H1 (cell line): ENCODE measurements at regions not wholly inside any gene's neighbourhood (a gene's known extent, or its start where the extent isn't known, plus 50 kb on each side); places are given as distances from the start of the nearest gene placed in this dataset.

ENCODE experiments used
- CTCF ChIA-PET: fragments of 300-600 bp; sonication (Branson Sonifier 250); formaldehyde crosslinking; loops from one replicate; lab custom pipeline; 2021; ENCODE audit not compliant: partially characterized antibody; lab: Charles Lee
- POLR2A ChIA-PET: fragments of 300-600 bp; sonication (Branson Sonifier 250); formaldehyde crosslinking; loops from one replicate; lab custom pipeline; 2021; ENCODE audit warnings: inconsistent platforms; ENCODE audit not compliant: partially characterized antibody; lab: Charles Lee
- DNase-seq, 2 experiments: peaks; one replicate each; pipeline versions ENCODE4 v3.0.0 to v3.0.0-alpha.2; 2010 to 2022; ENCODE audit warnings: low spot score in 2 of 2, low read depth in 1 of 2, mixed read lengths in 1 of 2
- FAIRE-seq: peaks from 2 replicates; lab custom pipeline; 2011; peaks lifted over from hg19 to GRCh38; lab: Jason Lieb, UNC
- H2AFZ ChIP-seq: 2 replicates; pipeline ENCODE4 v1.8.1; 2012; ENCODE audit warnings: low read length, inconsistent platforms
- H2AK5ac ChIP-seq: 2 replicates; pipeline ENCODE4 v1.6.1; 2013; ENCODE audit warnings: low read depth, low read length
- H2BK120ac ChIP-seq: replicated peaks from 2 replicates; pipeline ENCODE3; 2013; ENCODE audit warnings: low read depth, low read length, inconsistent platforms
- H2BK12ac ChIP-seq: 2 replicates; pipeline ENCODE4 v1.6.1; 2013; ENCODE audit warnings: low read depth, low read length
- H2BK15ac ChIP-seq: 2 replicates; pipeline ENCODE4 v1.6.1; 2013; ENCODE audit warnings: low read length
- H2BK20ac ChIP-seq: 2 replicates; pipeline ENCODE4 v1.6.1; 2013; ENCODE audit warnings: low read length
- H2BK5ac ChIP-seq: 2 replicates; pipeline ENCODE4 v1.6.1; 2013; ENCODE audit warnings: low read depth, low read length
- H3K14ac ChIP-seq: 2 replicates; pipeline ENCODE4 v1.6.1; 2013; ENCODE audit warnings: inconsistent platforms; ENCODE audit not compliant: insufficient read length
- H3K18ac ChIP-seq: 2 replicates; pipeline ENCODE4 v1.6.1; 2013; ENCODE audit warnings: low read length; ENCODE audit errors: extremely low read depth
- H3K23ac ChIP-seq: 2 replicates; pipeline ENCODE4 v1.6.1; 2013; ENCODE audit warnings: inconsistent platforms; ENCODE audit not compliant: insufficient read length
- H3K23me2 ChIP-seq: 2 replicates; pipeline ENCODE4 v1.6.1; 2013; ENCODE audit warnings: low read depth, low read length
- H3K27ac ChIP-seq: 2 replicates; pipeline ENCODE4 v1.6.1; 2011; ENCODE audit warnings: low read depth, low read length, inconsistent platforms
- H3K27me3 ChIP-seq, 4 experiments: replicated peaks in 1 of 4; 1 replicate in 1 of 4; 2 replicates in 3 of 4; pipeline versions ENCODE4 v1.6.1 to v1.8.1; 2011 to 2013; ENCODE audit warnings: low read length in 3 of 4, mild to moderate bottlenecking in 3 of 4, inconsistent platforms in 2 of 4, mixed read lengths in 2 of 4, moderate library complexity in 1 of 4; ENCODE audit not compliant: control insufficient read depth in 3 of 4, insufficient read depth in 3 of 4; ENCODE audit errors: extremely low read depth in 1 of 4
- H3K36me3 ChIP-seq, 4 experiments: 2 replicates each; pipeline versions ENCODE4 v1.6.1 to v1.8.1; 2011 to 2013; ENCODE audit warnings: mild to moderate bottlenecking in 4 of 4, low read length in 3 of 4, moderate library complexity in 2 of 4, control low read depth in 1 of 4, inconsistent platforms in 1 of 4; ENCODE audit not compliant: insufficient read depth in 4 of 4, control insufficient read depth in 2 of 4
- H3K4ac ChIP-seq: replicated peaks from 2 replicates; pipeline ENCODE3; 2013; ENCODE audit warnings: low read length, low read depth, mixed read lengths, inconsistent platforms; ENCODE audit not compliant: insufficient read length
- H3K4me1 ChIP-seq, 4 experiments: replicated peaks in 1 of 4; 1 replicate in 1 of 4; 2 replicates in 3 of 4; pipeline versions ENCODE4 v1.6.1 to v1.8.1; 2011 to 2013; ENCODE audit warnings: low read length in 3 of 4, inconsistent platforms in 2 of 4, mixed read lengths in 1 of 4; ENCODE audit not compliant: insufficient read depth in 4 of 4, control insufficient read depth in 3 of 4
- H3K4me2 ChIP-seq, 2 experiments: 2 replicates each; pipeline versions ENCODE4 v1.6.1 to v1.8.1; 2011 to 2013; ENCODE audit warnings: low read depth in 2 of 2, low read length in 2 of 2, control low read depth in 1 of 2, inconsistent platforms in 1 of 2, mild to moderate bottlenecking in 1 of 2; ENCODE audit not compliant: insufficient read depth in 1 of 2
- H3K4me3 ChIP-seq, 4 experiments: fragments of 200-600, 300-600 bp in 1 of 4; sonication (generic), shearing (Covaris generic), sonication (Bioruptor Twin) in 1 of 4; 2 replicates each; pipeline versions ENCODE4 v1.5.1 to v1.8.1; 2011 to 2016; ENCODE audit warnings: low read length in 4 of 4, low read depth in 3 of 4, control low read depth in 2 of 4, inconsistent platforms in 2 of 4, mild to moderate bottlenecking in 2 of 4, mixed read lengths in 1 of 4, moderate library complexity in 1 of 4; ENCODE audit not compliant: insufficient read depth in 2 of 4; ENCODE audit errors: extremely low read depth in 1 of 4
- H3K56ac ChIP-seq: replicated peaks from 2 replicates; pipeline ENCODE3; 2013; ENCODE audit warnings: low read depth, mild to moderate bottlenecking, mixed read lengths, low read length, inconsistent platforms; ENCODE audit not compliant: insufficient read length
- H3K79me1 ChIP-seq: 2 replicates; pipeline ENCODE4 v1.6.1; 2013; ENCODE audit warnings: low read depth, low read length, control low read depth
- H3K79me2 ChIP-seq, 2 experiments: 2 replicates each; pipeline versions ENCODE4 v1.6.1 to v1.8.1; 2012 to 2013; ENCODE audit warnings: low read length in 2 of 2, mild to moderate bottlenecking in 2 of 2, inconsistent platforms in 1 of 2; ENCODE audit not compliant: insufficient read depth in 2 of 2, control insufficient read depth in 1 of 2
- H3K9ac ChIP-seq, 4 experiments: replicated peaks in 1 of 4; 1 replicate in 1 of 4; 2 replicates in 3 of 4; pipeline versions ENCODE4 v1.6.1 to v1.8.1; 2011 to 2013; ENCODE audit warnings: low read depth in 3 of 4, low read length in 3 of 4, control low read depth in 2 of 4, mild to moderate bottlenecking in 2 of 4, moderate library complexity in 2 of 4, inconsistent platforms in 1 of 4; ENCODE audit errors: extremely low read depth in 1 of 4
- H3K9me3 ChIP-seq, 2 experiments: 2 replicates each; pipeline versions ENCODE4 v1.6.1 to v1.8.1; 2012 to 2013; ENCODE audit warnings: mild to moderate bottlenecking in 2 of 2, moderate library complexity in 2 of 2, control low read depth in 1 of 2, inconsistent platforms in 1 of 2, low read depth in 1 of 2, low read length in 1 of 2, mixed read lengths in 1 of 2; ENCODE audit not compliant: insufficient read depth in 2 of 2
- H4K20me1 ChIP-seq, 2 experiments: replicated peaks in 1 of 2; 2 replicates each; pipeline versions ENCODE3 to v1.8.1; 2011 to 2013; ENCODE audit warnings: inconsistent platforms in 2 of 2, low read length in 2 of 2, mild to moderate bottlenecking in 1 of 2; ENCODE audit not compliant: insufficient read depth in 2 of 2, control insufficient read depth in 1 of 2
- H4K5ac ChIP-seq: 2 replicates; pipeline ENCODE4 v1.6.1; 2013; ENCODE audit warnings: low read length, low read depth, mixed read lengths, inconsistent platforms; ENCODE audit not compliant: insufficient read length
- H4K8ac ChIP-seq: 2 replicates; pipeline ENCODE4 v1.8.0; 2013; ENCODE audit warnings: mild to moderate bottlenecking, moderate library complexity, low read length, inconsistent platforms; ENCODE audit not compliant: insufficient read depth; ENCODE audit errors: extremely low read depth
- H4K91ac ChIP-seq: replicated peaks from 2 replicates; pipeline ENCODE3; 2013; ENCODE audit warnings: low read length, mixed read lengths, inconsistent platforms; ENCODE audit not compliant: insufficient read length
- BACH1 ChIP-seq: IDR thresholded peaks from 2 replicates; pipeline ENCODE4 v1.6.1; 2012; ENCODE audit warnings: low read length, improper control_type of control experiment
- CHD2 ChIP-seq: IDR thresholded peaks from 2 replicates; pipeline ENCODE4 v1.6.1; 2012; ENCODE audit warnings: low read length, improper control_type of control experiment
- EP300 ChIP-seq, 2 experiments: IDR thresholded peaks; 1 replicate in 1 of 2; 2 replicates in 1 of 2; pipeline ENCODE4 v1.6.1; 2011 to 2012; ENCODE audit warnings: low read depth in 2 of 2, low read length in 2 of 2, mild to moderate bottlenecking in 2 of 2, borderline replicate concordance in 1 of 2, inconsistent platforms in 1 of 2, moderate library complexity in 1 of 2
- HDAC6 ChIP-seq: IDR thresholded peaks from one replicate; pipeline ENCODE4 v1.7.1; 2012; ENCODE audit warnings: low read depth, mild to moderate bottlenecking, inconsistent platforms, low read length, moderate library complexity
- USF2 ChIP-seq: IDR thresholded peaks from 2 replicates; pipeline ENCODE4 v1.6.1; 2011; ENCODE audit warnings: low read length, improper control_type of control experiment
- ZNF274 ChIP-seq: IDR thresholded peaks from 2 replicates; pipeline ENCODE4 v1.7.0; 2012; ENCODE audit warnings: low read length, borderline replicate concordance; ENCODE audit errors: extremely low read depth
- whole genome bisulfite sequencing, 2 experiments: shearing (Covaris generic) in 1 of 2; methylation state at CpG; one replicate each; pipeline versions ENCODE4 v1.1.6 to v1.1.7; 2013 to 2015; ENCODE audit warnings: low lambda C conversion rate in 2 of 2, mixed read lengths in 2 of 2, inconsistent platforms in 1 of 2, low coverage in 1 of 2, missing lambda C conversion rate in 1 of 2; ENCODE audit not compliant: insufficient replicate concordance in 2 of 2, insufficient coverage in 1 of 2, insufficient read length in 1 of 2; ENCODE audit errors: extremely low coverage in 1 of 2, missing lambda C conversion rate in 1 of 2; 5-methylcytosine and 5-hydroxymethylcytosine counted together

- H2BK15ac ChIP-seq, result no peak overlapping the region
- H3K79me2 ChIP-seq, result no peaks in the 10 kb centered on the region
- H3K79me1 ChIP-seq, result no peaks in the 10 kb centered on the region
- H3K4ac ChIP-seq, result no peak overlapping the region
- H3K27me3 ChIP-seq, result no peaks in the 10 kb centered on the region
- H2BK20ac ChIP-seq, result no peak overlapping the region
- H3K9ac ChIP-seq, result no peak overlapping the region
- no peak overlapping the region for H2BK5ac ChIP-seq
- 91% methylated on average over 3 of the region's 3 CpGs; no CpG with 5 or more reads in 1 of the 2 experiments for WGBS, 2 experiments
- H3K23ac ChIP-seq, result no peak overlapping the region
- no peak overlapping the region for H2AK5ac ChIP-seq
- H3K36me3 ChIP-seq, result no peaks in the 10 kb centered on the region
- no peak overlapping the region for H3K4me3 ChIP-seq
- no peak overlapping the region for H3K27ac ChIP-seq
- no peak overlapping the region for H4K8ac ChIP-seq
- no peak overlapping the region for H3K56ac ChIP-seq
- no peak overlapping the region for H3K14ac ChIP-seq
- H4K5ac ChIP-seq, result no peak overlapping the region
- CTCF ChIA-PET, result interaction anchor here (0.5 to 1.7 kb wide), 5 partner anchors 10 to 1907 kb away, joined by 3 to 6 read pairs (median 4); no protein-coding TSS in a partner anchor
- H3K4me2 ChIP-seq, result no peak overlapping the region
- no peaks in the 10 kb centered on the region for H3K23me2 ChIP-seq
- no peak overlapping the region for H2AFZ ChIP-seq
- POLR2A ChIA-PET, result no interaction called here
- DNase-seq, result no peak
- no peak for FAIRE-seq
- H2BK12ac ChIP-seq, result no peak overlapping the region
- H3K9me3 ChIP-seq, result no peaks in the 10 kb centered on the region
- no peaks in the 10 kb centered on the region for H4K20me1 ChIP-seq
- no peak for TF ChIP-seq ZNF274
- TF ChIP-seq CHD2, result no peak
- no peak for TF ChIP-seq EP300 (IDR thresholded peaks at IDR 0.05; ENCODE audit: borderline replicate concordance in 1 of 2, low read depth in 2 of 2, low read length in 2 of 2)
- no peak for TF ChIP-seq HDAC6
- TF ChIP-seq USF2, result no peak
- TF ChIP-seq BACH1, result no peak
- peaks cover 0 to 7% (median 6%) of the 10 kb centered on the region in 4 experiments; a peak in 3 of 7 replicates for H3K4me1 ChIP-seq
- H2BK120ac ChIP-seq, result no peak overlapping the region
- H3K18ac ChIP-seq, result no peak overlapping the region
- no peak overlapping the region for H4K91ac ChIP-seq
These were observed 88.1 kb upstream of the SLC8A1 start for GRCh38 chr2:40540026-40540425.
